ENCODE measurements at regions not wholly inside any gene's neighbourhood (a gene's known extent, or its start where the extent isn't known, plus 50 kb on each side); places are given as distances from the start of the nearest gene placed in this dataset.
A peak's percentile ranks its signal among the peaks of the same experiment; 100 is the strongest.

GRCh38 chr10:108582888-108583287 is 1340.4 kb downstream of the XPNPEP1 start:
- POLR2A ChIA-PET (ENCODE audit: unreplicated experiment): no interaction called here
- H3K9me2 ChIP-seq (replicated peaks; ENCODE audit: low read length): no peaks in the 10 kb centered on the region
- no peaks in the 10 kb centered on the region for H3K27me3 ChIP-seq (ENCODE audit: low read length)
- TF ChIP-seq EZH2phosphoT487 (IDR thresholded peaks at IDR 0.05; ENCODE audit: borderline replicate concordance, low read length) (no peak), EZH2 (IDR thresholded peaks at IDR 0.05; ENCODE audit: low read length, unreplicated experiment) (no peak), CTCF (conservative IDR thresholded peaks at IDR 0.05; ENCODE audit: low read depth, low read length) (no peak)
- peaks cover 13% of the 10 kb centered on the region for H3K4me1 ChIP-seq (ENCODE audit: insufficient read depth, low read length)
- no peaks in the 10 kb centered on the region for H3K9me3 ChIP-seq (ENCODE audit: low read length)
- no peak overlapping the region for H3K9ac ChIP-seq (ENCODE audit: low read length)
- no peak overlapping the region for H2AFZ ChIP-seq (ENCODE audit: low read length)
- H3F3A ChIP-seq (ENCODE audit: low read length, unreplicated experiment): no peaks in the 10 kb centered on the region
- no TSS peak for BruUV-seq (replicated peaks)
- no peaks in the 10 kb centered on the region for H3K79me2 ChIP-seq (ENCODE audit: low read length)
- no peaks in the 10 kb centered on the region for H4K20me1 ChIP-seq (ENCODE audit: low read length)
- no peaks in the 10 kb centered on the region for H3K36me3 ChIP-seq (ENCODE audit: low read depth, low read length)
- H3K4me2 ChIP-seq (ENCODE audit: low read length): no peak overlapping the region
- no peak for DNase-seq
- intact Hi-C loops (cut with micrococcal nuclease): no loop called here
- H3K27ac ChIP-seq (ENCODE audit: low read length): no peak overlapping the region
- ATAC-seq: no peak; the same call in 1 of the 2 replicates
- CTCF ChIA-PET: no interaction called here
- no peak overlapping the region for H3K4me3 ChIP-seq (ENCODE audit: low read length)

GRCh38 chr10:108582387-108582786 is 1340.9 kb downstream of the XPNPEP1 start:
- intact Hi-C loops (cut with micrococcal nuclease): no loop called here
- no peaks in the 10 kb centered on the region for H3K9me3 ChIP-seq (ENCODE audit: low read length)
- H3F3A ChIP-seq (ENCODE audit: low read length, unreplicated experiment): no peaks in the 10 kb centered on the region
- ATAC-seq (peak; percentile 60), DNase-seq (no peak)
- no peaks in the 10 kb centered on the region for H3K36me3 ChIP-seq (ENCODE audit: low read depth, low read length)
- H3K9ac ChIP-seq (ENCODE audit: low read length): no peak overlapping the region
- no TSS peak for BruUV-seq (replicated peaks)
- H3K4me1 ChIP-seq (ENCODE audit: insufficient read depth, low read length): peaks cover 13% of the 10 kb centered on the region
- H3K27me3 ChIP-seq (ENCODE audit: low read length): no peaks in the 10 kb centered on the region
- H4K20me1 ChIP-seq (ENCODE audit: low read length): no peaks in the 10 kb centered on the region
- no peak overlapping the region for H3K4me3 ChIP-seq (ENCODE audit: low read length)
- no peaks in the 10 kb centered on the region for H3K79me2 ChIP-seq (ENCODE audit: low read length)
- ChIA-PET POLR2A (ENCODE audit: unreplicated experiment) (no interaction called here), CTCF (no interaction called here)
- H3K4me2 ChIP-seq (ENCODE audit: low read length): no peak overlapping the region
- H3K27ac ChIP-seq (ENCODE audit: low read length): no peak overlapping the region
- no peaks in the 10 kb centered on the region for H3K9me2 ChIP-seq (replicated peaks; ENCODE audit: low read length)
- no peak for TF ChIP-seq EZH2phosphoT487 (IDR thresholded peaks at IDR 0.05; ENCODE audit: borderline replicate concordance, low read length)
- TF ChIP-seq CTCF (conservative IDR thresholded peaks at IDR 0.05; ENCODE audit: low read depth, low read length): no peak
- no peak for TF ChIP-seq EZH2 (IDR thresholded peaks at IDR 0.05; ENCODE audit: low read length, unreplicated experiment)
- no peak overlapping the region for H2AFZ ChIP-seq (ENCODE audit: low read length)

GRCh38 chr10:108578258-108578657 is 1345.1 kb downstream of the XPNPEP1 start:
- 0 out of 2 replicates have a peak overlapping the region, but pooled peaks have one; percentile 24 for H3K4me2 ChIP-seq (ENCODE audit: low read length)
- no peaks in the 10 kb centered on the region for H3K36me3 ChIP-seq (ENCODE audit: low read depth, low read length)
- POLR2A ChIA-PET (ENCODE audit: unreplicated experiment): no interaction called here
- ATAC-seq: no peak
- intact Hi-C loops (cut with micrococcal nuclease): no loop called here
- no peak for DNase-seq
- no peaks in the 10 kb centered on the region for H4K20me1 ChIP-seq (ENCODE audit: low read length)
- H3K27me3 ChIP-seq (ENCODE audit: low read length): no peaks in the 10 kb centered on the region
- no peaks in the 10 kb centered on the region for H3F3A ChIP-seq (ENCODE audit: low read length, unreplicated experiment)
- BruUV-seq (replicated peaks): no TSS peak
- H3K9me3 ChIP-seq (ENCODE audit: low read length): no peaks in the 10 kb centered on the region
- no peak overlapping the region for H3K4me3 ChIP-seq (ENCODE audit: low read length)
- no peak overlapping the region for H3K27ac ChIP-seq (ENCODE audit: low read length)
- TF ChIP-seq EZH2 (IDR thresholded peaks at IDR 0.05; ENCODE audit: low read length, unreplicated experiment): no peak
- H3K9me2 ChIP-seq (replicated peaks; ENCODE audit: low read length): no peaks in the 10 kb centered on the region
- H3K4me1 ChIP-seq (ENCODE audit: insufficient read depth, low read length): peaks cover 18% of the 10 kb centered on the region
- no peak overlapping the region for H3K9ac ChIP-seq (ENCODE audit: low read length)
- CTCF ChIA-PET: no interaction called here
- H3K79me2 ChIP-seq (ENCODE audit: low read length): no peaks in the 10 kb centered on the region
- H2AFZ ChIP-seq (ENCODE audit: low read length): no peak overlapping the region
